Fibroblast of upper back skin (primary cell): ENCODE measurements at regions not wholly inside any gene's neighbourhood (a gene's known extent, or its start where the extent isn't known, plus 50 kb on each side); places are given as distances from the start of the nearest gene placed in this dataset.
"Not testable (repeated sequence)": the region's sequence is repeated elsewhere in the genome, so short reads cannot be mapped to it uniquely, and the experiment has no call there.

Source experiments
- DNase-seq: peaks from one replicate; pipeline ENCODE4 v3.0.0-alpha.2; 2013

- no peak for DNase-seq
Observed at GRCh38 chr6:25127076-25127837, 151.9 kb upstream of the CARMIL1 start.

- no peak for DNase-seq
Observed at GRCh38 chr6:25130518-25130917, 148.7 kb upstream of the CARMIL1 start.

GRCh38 chr6:25132934-25133333 is 146.2 kb upstream of the CARMIL1 start:
- no peak for DNase-seq

GRCh38 chr6:25133568-25133967 is 145.6 kb upstream of the CARMIL1 start:
- DNase-seq = no peak

- peak; percentile 8 for DNase-seq
Observed at GRCh38 chr6:25136854-25137253, 142.3 kb upstream of the CARMIL1 start.

GRCh38 chr6:25137480-25137879 is 141.7 kb upstream of the CARMIL1 start:
- DNase-seq = no peak

GRCh38 chr6:25137916-25138232 is 141.3 kb upstream of the CARMIL1 start:
- DNase-seq = no peak

GRCh38 chr6:25138233-25138933 is 140.8 kb upstream of the CARMIL1 start:
- DNase-seq = peak; percentile 61

- peak; percentile 1 for DNase-seq
Observed at GRCh38 chr6:25138934-25139415, 140.2 kb upstream of the CARMIL1 start.

GRCh38 chr6:25139608-25140007 is 139.6 kb upstream of the CARMIL1 start:
- not testable (repeated sequence) for DNase-seq

GRCh38 chr6:25142506-25142905 is 136.7 kb upstream of the CARMIL1 start:
- no peak for DNase-seq

GRCh38 chr6:25144919-25145318 is 134.3 kb upstream of the CARMIL1 start:
- no peak for DNase-seq

GRCh38 chr6:25147223-25147622 is 132.0 kb upstream of the CARMIL1 start:
- DNase-seq = no peak

GRCh38 chr6:25150031-25150430 is 129.1 kb upstream of the CARMIL1 start:
- no peak for DNase-seq

- DNase-seq = no peak
Observed at GRCh38 chr6:25150863-25151262, 128.3 kb upstream of the CARMIL1 start.

- DNase-seq = no peak
Observed at GRCh38 chr6:25153079-25153478, 126.1 kb upstream of the CARMIL1 start.

- DNase-seq = no peak
Observed at GRCh38 chr6:25154034-25154596, 125.1 kb upstream of the CARMIL1 start.

- no peak for DNase-seq
Observed at GRCh38 chr6:25155211-25155610, 124.0 kb upstream of the CARMIL1 start.

- no peak for DNase-seq
Observed at GRCh38 chr6:25156123-25156522, 123.1 kb upstream of the CARMIL1 start.

- no peak for DNase-seq
Observed at GRCh38 chr6:25157183-25157582, 122.0 kb upstream of the CARMIL1 start.

- no peak for DNase-seq
Observed at GRCh38 chr6:25157842-25158241, 121.3 kb upstream of the CARMIL1 start.

GRCh38 chr6:25160134-25160533 is 119.0 kb upstream of the CARMIL1 start:
- DNase-seq = not testable (repeated sequence)

GRCh38 chr6:25165177-25165576 is 114.0 kb upstream of the CARMIL1 start:
- DNase-seq = no peak

- no peak for DNase-seq
Observed at GRCh38 chr6:25165800-25166199, 113.4 kb upstream of the CARMIL1 start.
